ENCODE measurements at regions not wholly inside any gene's neighbourhood (a gene's known extent, or its start where the extent isn't known, plus 50 kb on each side); places are given as distances from the start of the nearest gene placed in this dataset.

GRCh38 chr11:56887940-56888339, 100.8 kb upstream of the OR5AK2 start (continued):
- TF ChIP-seq, protein P1, sequence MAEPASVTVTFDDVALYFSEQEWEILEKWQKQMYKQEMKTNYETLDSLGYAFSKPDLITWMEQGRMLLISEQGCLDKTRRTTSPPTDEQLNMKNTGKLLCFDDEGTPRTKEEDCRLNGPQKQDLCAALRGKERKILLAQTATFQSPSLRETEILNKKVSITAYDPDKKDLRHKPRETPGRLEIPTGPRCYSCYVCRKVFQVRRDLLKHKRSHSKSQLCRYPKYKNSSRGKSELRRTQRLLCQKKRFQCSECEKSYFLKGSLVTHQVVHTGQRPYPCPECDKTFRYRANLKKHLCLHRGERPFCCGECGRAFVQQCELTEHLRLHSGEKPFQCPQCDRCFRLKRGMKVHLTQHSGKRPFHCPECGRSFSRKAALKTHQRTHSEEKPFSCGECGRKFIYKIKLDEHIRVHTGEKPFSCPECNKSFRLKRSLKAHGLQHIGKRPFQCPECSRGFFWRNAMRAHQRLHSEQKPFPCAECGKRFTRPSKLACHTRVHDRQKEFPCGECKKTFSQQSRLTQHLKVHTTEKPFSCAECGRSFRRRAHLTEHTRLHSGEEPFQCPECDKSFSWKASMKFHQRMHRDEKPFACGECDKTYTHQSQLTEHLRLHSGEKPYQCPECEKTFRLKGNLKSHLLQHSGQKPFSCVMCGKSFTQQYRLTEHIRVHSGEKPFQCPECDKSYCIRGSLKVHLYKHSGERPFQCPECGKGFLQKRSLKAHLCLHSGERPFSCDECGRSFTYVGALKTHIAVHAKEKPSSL (CRISPR knock-in tag; conservative IDR thresholded peaks at IDR 0.05), result no peak
- TF ChIP-seq ZNF219 (CRISPR knock-in tag; IDR thresholded peaks at IDR 0.05; ENCODE audit: borderline replicate concordance) (no peak), ERG (CRISPR knock-in tag; IDR thresholded peaks at IDR 0.05) (no peak), ZNF138 (CRISPR knock-in tag; conservative IDR thresholded peaks at IDR 0.05) (no peak), GABPB1 (CRISPR knock-in tag; IDR thresholded peaks at IDR 0.05) (no peak), KAT7 (CRISPR knock-in tag; IDR thresholded peaks at IDR 0.05; ENCODE audit: borderline replicate concordance) (no peak)
- TF ChIP-seq, protein P2, sequence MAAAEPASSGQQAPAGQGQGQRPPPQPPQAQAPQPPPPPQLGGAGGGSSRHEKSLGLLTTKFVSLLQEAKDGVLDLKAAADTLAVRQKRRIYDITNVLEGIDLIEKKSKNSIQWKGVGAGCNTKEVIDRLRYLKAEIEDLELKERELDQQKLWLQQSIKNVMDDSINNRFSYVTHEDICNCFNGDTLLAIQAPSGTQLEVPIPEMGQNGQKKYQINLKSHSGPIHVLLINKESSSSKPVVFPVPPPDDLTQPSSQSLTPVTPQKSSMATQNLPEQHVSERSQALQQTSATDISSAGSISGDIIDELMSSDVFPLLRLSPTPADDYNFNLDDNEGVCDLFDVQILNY (CRISPR knock-in tag; IDR thresholded peaks at IDR 0.05), result no peak

GRCh38 chr11:56886455-56886854, 102.3 kb upstream of the OR5AK2 start:
- no peaks in the 10 kb centered on the region for H3K9me3 Mint-ChIP-seq
- ChIA-PET POLR2A (no interaction called here), CTCF (no interaction called here)
- ATAC-seq, result no peak
- H3K27ac Mint-ChIP-seq, result no peak overlapping the region
- H3K4me3 Mint-ChIP-seq, result no peak overlapping the region
- H3K36me3 Mint-ChIP-seq, result no peaks in the 10 kb centered on the region
- TF ChIP-seq CBFB (CRISPR knock-in tag; IDR thresholded peaks at IDR 0.05; ENCODE audit: low read depth) (no peak), USF1 (CRISPR knock-in tag; IDR thresholded peaks at IDR 0.05) (no peak), SMAD4 (CRISPR knock-in tag; IDR thresholded peaks at IDR 0.05) (no peak), ETV6 (CRISPR knock-in tag; IDR thresholded peaks at IDR 0.05) (no peak)
- no peak for DNase-seq (ENCODE audit: low spot score)
- peaks cover 7% of the 10 kb centered on the region for H3K4me1 Mint-ChIP-seq
- H3K27me3 Mint-ChIP-seq (ENCODE audit: low read depth), result no peaks in the 10 kb centered on the region

GRCh38 chr11:56885854-56886253, 102.9 kb upstream of the OR5AK2 start:
- CTCF ChIA-PET, result no interaction called here
- Mint-ChIP-seq H3K4me1 (peaks cover 7% of the 10 kb centered on the region), H3K36me3 (no peaks in the 10 kb centered on the region), H3K9me3 (no peaks in the 10 kb centered on the region), H3K27me3 (ENCODE audit: low read depth) (no peaks in the 10 kb centered on the region), H3K27ac (no peak overlapping the region), H3K4me3 (no peak overlapping the region)
- POLR2A ChIA-PET, result no interaction called here
- ATAC-seq, result no peak
- DNase-seq (ENCODE audit: low spot score), result no peak
- TF ChIP-seq ZNF671 (CRISPR knock-in tag; IDR thresholded peaks at IDR 0.05) (no peak), JUN (CRISPR knock-in tag; IDR thresholded peaks at IDR 0.05) (no peak), ZNF219 (CRISPR knock-in tag; IDR thresholded peaks at IDR 0.05; ENCODE audit: borderline replicate concordance) (no peak), TCF7 (CRISPR knock-in tag; IDR thresholded peaks at IDR 0.05; ENCODE audit: low read depth) (no peak), ETV6 (CRISPR knock-in tag; IDR thresholded peaks at IDR 0.05) (no peak), NR1H2 (CRISPR knock-in tag; IDR thresholded peaks at IDR 0.05) (no peak), ZBTB21 (CRISPR knock-in tag; IDR thresholded peaks at IDR 0.05; ENCODE audit: borderline replicate concordance) (no peak), USF1 (CRISPR knock-in tag; IDR thresholded peaks at IDR 0.05) (no peak), IRF2 (CRISPR knock-in tag; IDR thresholded peaks at IDR 0.05; ENCODE audit: borderline replicate concordance, low read depth) (no peak), ZNF263 (CRISPR knock-in tag; IDR thresholded peaks at IDR 0.05; ENCODE audit: low read depth) (no peak), RORB (CRISPR knock-in tag; IDR thresholded peaks at IDR 0.05) (no peak), ZNF317 (CRISPR knock-in tag; IDR thresholded peaks at IDR 0.05; ENCODE audit: borderline replicate concordance, low read depth) (no peak), USF2 (CRISPR knock-in tag; IDR thresholded peaks at IDR 0.05) (no peak), PREB (CRISPR knock-in tag; IDR thresholded peaks at IDR 0.05; ENCODE audit: borderline replicate concordance) (no peak)
- TF ChIP-seq, protein P3, sequence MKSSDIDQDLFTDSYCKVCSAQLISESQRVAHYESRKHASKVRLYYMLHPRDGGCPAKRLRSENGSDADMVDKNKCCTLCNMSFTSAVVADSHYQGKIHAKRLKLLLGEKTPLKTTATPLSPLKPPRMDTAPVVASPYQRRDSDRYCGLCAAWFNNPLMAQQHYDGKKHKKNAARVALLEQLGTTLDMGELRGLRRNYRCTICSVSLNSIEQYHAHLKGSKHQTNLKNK (CRISPR knock-in tag; IDR thresholded peaks at IDR 0.05), result no peak
- TF ChIP-seq, protein P4, sequence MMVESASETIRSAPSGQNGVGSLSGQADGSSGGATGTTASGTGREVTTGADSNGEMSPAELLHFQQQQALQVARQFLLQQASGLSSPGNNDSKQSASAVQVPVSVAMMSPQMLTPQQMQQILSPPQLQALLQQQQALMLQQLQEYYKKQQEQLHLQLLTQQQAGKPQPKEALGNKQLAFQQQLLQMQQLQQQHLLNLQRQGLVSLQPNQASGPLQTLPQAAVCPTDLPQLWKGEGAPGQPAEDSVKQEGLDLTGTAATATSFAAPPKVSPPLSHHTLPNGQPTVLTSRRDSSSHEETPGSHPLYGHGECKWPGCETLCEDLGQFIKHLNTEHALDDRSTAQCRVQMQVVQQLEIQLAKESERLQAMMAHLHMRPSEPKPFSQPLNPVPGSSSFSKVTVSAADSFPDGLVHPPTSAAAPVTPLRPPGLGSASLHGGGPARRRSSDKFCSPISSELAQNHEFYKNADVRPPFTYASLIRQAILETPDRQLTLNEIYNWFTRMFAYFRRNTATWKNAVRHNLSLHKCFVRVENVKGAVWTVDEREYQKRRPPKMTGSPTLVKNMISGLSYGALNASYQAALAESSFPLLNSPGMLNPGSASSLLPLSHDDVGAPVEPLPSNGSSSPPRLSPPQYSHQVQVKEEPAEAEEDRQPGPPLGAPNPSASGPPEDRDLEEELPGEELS (CRISPR knock-in tag; IDR thresholded peaks at IDR 0.05), result no peak
